ENCODE measurements at regions not wholly inside any gene's neighbourhood (a gene's known extent, or its start where the extent isn't known, plus 50 kb on each side); places are given as distances from the start of the nearest gene placed in this dataset.

- no peak for TF ChIP-seq CTCF (IDR thresholded peaks at IDR 0.05; ENCODE audit: insufficient read depth, low read depth, low read length, missing control alignments)
- no peak overlapping the region for H3K4me3 ChIP-seq (ENCODE audit: low read depth, low read length)
- no peak for DNase-seq (ENCODE audit: low read depth)
Observed at GRCh38 chr5:9799606-9800005, 169.5 kb upstream of the TAS2R1 start.

DNA sequence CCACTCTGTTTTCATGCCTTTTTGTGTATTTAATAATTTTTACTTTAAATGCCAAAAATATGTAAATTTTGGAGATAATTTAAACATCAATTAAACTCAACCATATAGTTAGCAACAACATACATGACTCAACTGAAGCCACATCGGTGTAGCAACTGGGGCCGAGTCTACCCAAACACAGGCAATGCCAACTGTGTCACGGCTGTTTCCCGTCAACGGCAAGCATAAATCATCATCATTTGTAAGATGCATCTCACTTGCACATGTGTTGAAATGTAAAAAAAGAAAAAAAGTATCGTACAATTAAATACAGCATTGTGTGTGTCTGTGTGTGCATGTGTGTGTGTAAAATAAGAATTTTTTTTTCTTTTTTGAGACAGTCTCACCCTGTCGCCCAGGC lies 160.1 kb upstream of the TAS2R1 start:
- H3K4me3 ChIP-seq (ENCODE audit: low read depth, low read length): no peak overlapping the region
- no peak for TF ChIP-seq CTCF (IDR thresholded peaks at IDR 0.05; ENCODE audit: insufficient read depth, low read depth, low read length, missing control alignments)
- DNase-seq (ENCODE audit: low read depth): no peak

- DNase-seq (ENCODE audit: low read depth): no peak
- H3K4me3 ChIP-seq (ENCODE audit: low read depth, low read length): no peak overlapping the region
- no peak for TF ChIP-seq CTCF (IDR thresholded peaks at IDR 0.05; ENCODE audit: insufficient read depth, low read depth, low read length, missing control alignments)
Observed at GRCh38 chr5:9789777-9790176, 159.6 kb upstream of the TAS2R1 start.

DNA sequence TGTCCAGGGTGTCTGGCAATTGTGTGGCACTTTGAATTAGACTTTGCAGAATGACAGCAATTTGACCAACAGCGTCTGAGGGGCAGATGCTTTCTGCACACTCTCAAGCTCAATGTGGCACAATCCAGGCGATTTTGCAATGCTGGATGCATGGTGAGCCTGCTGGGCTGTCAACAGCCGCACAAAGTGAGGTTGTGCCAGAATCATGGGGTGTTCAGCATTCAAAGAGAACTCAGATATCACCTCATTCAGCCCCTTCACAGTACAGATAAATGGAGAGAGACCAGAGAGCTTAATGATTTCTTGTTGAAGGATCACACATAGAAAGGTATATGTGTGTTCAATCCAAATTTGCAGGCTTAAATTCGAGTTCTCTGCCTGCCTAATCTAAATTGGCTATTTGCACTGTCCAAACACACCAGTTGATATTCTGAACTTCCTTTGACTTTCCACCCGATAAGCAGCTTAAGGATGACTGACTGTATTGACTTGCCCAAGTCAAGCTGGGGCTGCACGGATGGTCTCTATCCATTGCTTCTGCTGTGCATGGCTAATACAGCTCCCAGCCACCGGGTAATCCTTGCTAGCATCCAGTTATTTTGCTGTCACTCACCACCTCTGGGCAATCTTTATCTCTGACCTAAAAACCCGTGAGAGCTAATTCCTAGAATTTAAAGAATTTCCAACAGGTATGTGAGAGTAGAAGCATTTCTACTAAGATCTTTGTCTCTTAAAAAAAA lies 157.9 kb upstream of the TAS2R1 start:
- H3K4me3 ChIP-seq (ENCODE audit: low read depth, low read length): no peak overlapping the region
- TF ChIP-seq CTCF (IDR thresholded peaks at IDR 0.05; ENCODE audit: insufficient read depth, low read depth, low read length, missing control alignments): no peak
- no peak for DNase-seq (ENCODE audit: low read depth)

DNA sequence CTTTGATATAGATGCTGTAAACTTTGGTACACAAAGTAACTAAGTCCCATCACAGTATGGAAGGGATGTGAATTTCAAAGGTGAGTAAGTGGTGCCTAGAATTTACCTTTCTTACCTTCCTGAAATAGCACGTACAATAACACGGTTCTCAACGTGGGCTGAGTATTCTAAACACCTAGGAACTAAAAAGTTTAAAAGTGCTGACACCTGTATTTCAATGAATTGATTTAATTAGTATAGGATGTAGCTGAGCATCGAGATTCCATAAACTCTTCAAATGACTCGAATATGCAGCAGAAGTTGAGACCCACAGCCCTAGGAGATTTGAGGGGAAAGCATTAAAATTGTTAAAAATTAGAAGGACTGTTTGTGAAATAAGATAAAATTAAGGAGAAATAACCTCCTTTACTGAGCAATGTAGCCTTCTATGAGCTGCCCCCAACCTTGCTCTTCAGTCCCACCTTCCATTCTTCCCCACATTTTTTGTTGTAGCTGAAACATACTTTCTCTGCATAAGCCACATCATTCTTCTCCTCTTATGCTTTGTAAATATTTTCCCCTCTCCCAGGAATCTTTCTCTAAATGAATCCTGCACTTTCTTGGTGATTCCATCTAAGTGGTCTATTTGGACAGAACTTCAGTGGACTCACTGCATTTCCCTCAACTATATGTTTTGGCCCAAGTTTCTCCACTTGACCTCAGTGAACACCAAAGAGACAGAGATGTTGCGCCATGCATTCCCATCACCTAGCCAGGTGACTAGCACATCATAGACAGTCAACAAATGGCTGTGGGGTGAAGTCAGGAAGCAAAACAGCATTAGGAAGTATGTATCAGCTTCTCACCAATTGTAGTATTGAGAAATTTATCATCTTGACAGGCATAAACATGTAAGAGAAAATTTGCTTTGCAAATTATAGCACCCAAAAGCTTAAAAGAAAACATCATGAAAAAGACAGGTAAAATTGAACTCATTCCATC lies 156.5 kb upstream of the TAS2R1 start:
- no peak for TF ChIP-seq CTCF (IDR thresholded peaks at IDR 0.05; ENCODE audit: insufficient read depth, low read depth, low read length, missing control alignments)
- no peak for DNase-seq (ENCODE audit: low read depth)
- no peak overlapping the region for H3K4me3 ChIP-seq (ENCODE audit: low read depth, low read length)

DNA sequence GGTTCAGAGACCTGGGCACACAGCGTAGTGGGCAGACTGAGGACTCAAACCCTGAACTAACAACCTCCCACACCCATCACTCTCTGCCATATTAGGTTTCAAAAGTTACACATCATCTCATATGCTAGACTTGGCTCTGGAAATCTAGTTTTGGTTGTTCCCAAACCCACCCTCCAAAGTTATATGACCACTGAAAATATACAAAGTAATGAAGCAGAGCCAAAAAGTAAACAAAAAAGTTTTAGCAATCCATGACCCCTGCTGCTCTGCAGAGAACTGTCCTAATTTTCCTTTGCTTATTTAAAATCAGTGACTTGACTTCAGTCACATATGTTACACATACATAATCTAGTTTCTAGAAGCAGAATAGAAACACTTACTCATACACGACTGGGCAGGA lies 155.6 kb upstream of the TAS2R1 start:
- TF ChIP-seq CTCF (IDR thresholded peaks at IDR 0.05; ENCODE audit: insufficient read depth, low read depth, low read length, missing control alignments): no peak
- no peak for DNase-seq (ENCODE audit: low read depth)
- H3K4me3 ChIP-seq (ENCODE audit: low read depth, low read length): no peak overlapping the region
